ENCODE measurements at regions not wholly inside any gene's neighbourhood (a gene's known extent, or its start where the extent isn't known, plus 50 kb on each side); places are given as distances from the start of the nearest gene placed in this dataset.
"Not testable (repeated sequence)": the region's sequence is repeated elsewhere in the genome, so short reads cannot be mapped to it uniquely, and the experiment has no call there.

GRCh38 chr22:25461301-25461700, 103.2 kb upstream of the GRK3 start (continued):
- TF ChIP-seq ZBTB33 (IDR thresholded peaks at IDR 0.05; ENCODE audit: extremely low read depth, insufficient replicate concordance, low read length) (no peak), YY1 (IDR thresholded peaks at IDR 0.05; ENCODE audit: extremely low read depth, insufficient replicate concordance, low read depth, low read length) (no peak), EZH2phosphoT487 (IDR thresholded peaks at IDR 0.05; ENCODE audit: borderline replicate concordance) (no peak), ZFX (IDR thresholded peaks at IDR 0.05) (no peak), CBX3 (IDR thresholded peaks at IDR 0.05; ENCODE audit: low read depth) (no peak), JUND (IDR thresholded peaks at IDR 0.05) (no peak)

- TF ChIP-seq RAD21 (IDR thresholded peaks at IDR 0.05; ENCODE audit: low read depth): peak; percentile 92
- peak; percentile 80 to 97 (median 97); a peak in 5 of 6 replicates for TF ChIP-seq CTCF (IDR thresholded peaks at IDR 0.05 in 2 of 3, conservative IDR thresholded peaks at IDR 0.05 in 1 of 3; ENCODE audit: borderline replicate concordance in 1 of 3, insufficient read depth in 1 of 3, low read depth in 2 of 3, low read length in 2 of 3)
- peak; percentile 22; the same call in 1 of the 2 replicates for TF ChIP-seq POLR2AphosphoS5 (IDR thresholded peaks at IDR 0.05; ENCODE audit: low read depth, low read length)
- POLR2A ChIA-PET: interaction anchor here (0.6 kb wide), 1 partner anchor 309 kb away, joined by 3 read pairs; no protein-coding TSS in a partner anchor
Measured at GRCh38 chr22:25462474-25463346, 101.8 kb upstream of the GRK3 start.

GRCh38 chr22:25463347-25463628, 101.2 kb upstream of the GRK3 start:
- CTCF ChIA-PET: interaction anchor here (3.5 kb wide), 1 partner anchor 309 kb away, joined by 42 read pairs; no protein-coding TSS in a partner anchor
- H4K20me1 ChIP-seq (ENCODE audit: insufficient read depth); H3K9me2 ChIP-seq (ENCODE audit: insufficient read depth); POLR2A ChIA-PET; intact Hi-C loops (cut with micrococcal nuclease); H3K4me3 ChIP-seq (replicated peaks in 1 of 2; ENCODE audit: low read depth in 1 of 2, low read length in 2 of 2); RAD21 ChIA-PET (ENCODE audit: low non-redundant PET in 1 of 2, low total read pairs in 2 of 2, uncharacterized antibody in 2 of 2, unreplicated experiment in 2 of 2); H3K27me3 ChIP-seq (ENCODE audit: insufficient read depth, low read length); H3K4me1 ChIP-seq (ENCODE audit: control insufficient read depth in 1 of 2, insufficient read depth in 2 of 2, low read length in 2 of 2); H3K4me2 ChIP-seq (ENCODE audit: low read length); H2AFZ ChIP-seq (ENCODE audit: low read depth, low read length, poor library complexity, severe bottlenecking); DNase-seq (ENCODE audit: low read depth, low spot score); H3K27ac ChIP-seq (ENCODE audit: low read depth, low read length); BruUV-seq (replicated peaks); H3K79me2 ChIP-seq (ENCODE audit: insufficient read depth, low read length); H3K9ac ChIP-seq (ENCODE audit: low read length); H3K9me3 ChIP-seq (ENCODE audit: control insufficient read depth in 1 of 2, insufficient read depth in 1 of 2, low read depth in 1 of 2, low read length in 2 of 2); ATAC-seq: not testable (repeated sequence)
- H3K36me3 ChIP-seq (ENCODE audit: control insufficient read depth in 1 of 2, insufficient read depth in 2 of 2, low read length in 2 of 2): peaks cover 3 to 16% of the 10 kb centered on the region in 2 experiments; a peak in 3 of 4 replicates

More at GRCh38 chr22:25462474-25463346, 101.8 kb upstream of the GRK3 start:
- not testable (repeated sequence) for H3K4me1 ChIP-seq (ENCODE audit: control insufficient read depth in 1 of 2, insufficient read depth in 2 of 2, low read length in 2 of 2); H3K9me3 ChIP-seq (ENCODE audit: control insufficient read depth in 1 of 2, insufficient read depth in 1 of 2, low read depth in 1 of 2, low read length in 2 of 2); H3K4me2 ChIP-seq (ENCODE audit: low read length); H3K9me2 ChIP-seq (ENCODE audit: insufficient read depth); H3K79me2 ChIP-seq (ENCODE audit: insufficient read depth, low read length); H2AFZ ChIP-seq (ENCODE audit: low read depth, low read length, poor library complexity, severe bottlenecking); BruUV-seq (replicated peaks); H3K4me3 ChIP-seq (replicated peaks in 1 of 2; ENCODE audit: low read depth in 1 of 2, low read length in 2 of 2); H3K9ac ChIP-seq (ENCODE audit: low read length); H4K20me1 ChIP-seq (ENCODE audit: insufficient read depth); H3K27me3 ChIP-seq (ENCODE audit: insufficient read depth, low read length); H3K27ac ChIP-seq (ENCODE audit: low read depth, low read length)
- RAD21 ChIA-PET (ENCODE audit: low non-redundant PET in 1 of 2, low total read pairs in 2 of 2, uncharacterized antibody in 2 of 2, unreplicated experiment in 2 of 2): interaction anchor here (0.6 to 1.5 kb wide), 4 partner anchors 25 to 310 kb away, joined by 3 to 6 read pairs (median 4); no protein-coding TSS in a partner anchor
- DNase-seq (ENCODE audit: low read depth, low spot score): peak; percentile 50
- peaks cover 3 to 16% of the 10 kb centered on the region in 2 experiments; a peak in 3 of 4 replicates for H3K36me3 ChIP-seq (ENCODE audit: control insufficient read depth in 1 of 2, insufficient read depth in 2 of 2, low read length in 2 of 2)
- intact Hi-C loops (cut with micrococcal nuclease): loop anchor here (1.0 kb wide), 2 partner anchors 239 to 311 kb away; no protein-coding TSS in a partner anchor
- peak; percentile 99 for ATAC-seq
- CTCF ChIA-PET: interaction anchor here (0.5 to 3.5 kb wide), 10 partner anchors 11 to 317 kb away, joined by 3 to 42 read pairs (median 4); no protein-coding TSS in a partner anchor
